UCSD-AML1 (cell line): ENCODE measurements at regions not wholly inside any gene's neighbourhood (a gene's known extent, or its start where the extent isn't known, plus 50 kb on each side); places are given as distances from the start of the nearest gene placed in this dataset.
"Not testable (repeated sequence)": the region's sequence is repeated elsewhere in the genome, so short reads cannot be mapped to it uniquely, and the experiment has no call there.

Experiments used
- DNase-seq: peaks from one replicate; lab custom pipeline; 2025; ENCODE audit not compliant: unreplicated experiment; lab: John Stamatoyannopoulos, UW

DNA sequence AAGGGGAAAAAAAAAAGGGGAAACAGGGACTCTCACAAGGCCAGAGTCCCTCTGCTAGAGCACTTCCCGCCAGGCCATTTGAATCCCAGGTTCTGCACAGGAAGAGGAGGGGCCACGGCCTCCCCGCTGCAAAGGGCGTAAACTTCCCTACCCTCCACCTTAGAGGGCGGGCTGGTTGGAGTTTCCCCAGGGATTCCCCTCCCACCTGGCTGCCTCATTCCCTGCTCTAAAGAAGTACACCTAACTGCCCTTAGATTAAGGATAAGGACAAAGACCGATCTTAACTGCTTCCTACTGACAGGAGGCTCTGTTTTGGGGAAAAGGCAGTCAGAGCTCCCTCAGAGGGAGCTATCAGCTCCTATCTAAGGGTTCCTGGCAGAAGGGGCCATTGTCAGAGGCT is 102.0 kb upstream of the ARMC3 start:
- no peak for DNase-seq

DNA sequence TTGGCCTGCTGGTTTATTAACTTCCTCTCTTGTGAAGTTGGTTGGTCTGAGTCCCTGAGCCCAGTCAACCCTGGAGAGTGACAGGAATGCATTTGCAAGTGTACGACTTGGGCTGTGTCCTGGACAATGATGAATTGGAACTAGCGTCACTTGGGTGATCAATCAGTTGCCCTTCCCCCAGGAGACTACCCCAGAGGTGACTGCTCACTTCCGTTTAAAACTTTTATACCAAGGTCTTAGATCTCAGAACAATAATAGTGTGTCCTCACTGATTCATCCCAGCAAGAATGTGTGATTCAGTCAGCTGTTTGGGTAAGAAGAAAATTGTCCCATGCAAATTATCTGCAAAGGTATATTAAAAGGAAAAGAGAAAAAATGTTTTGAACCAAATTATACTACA is 102.9 kb upstream of the ARMC3 start:
- no peak for DNase-seq

DNA sequence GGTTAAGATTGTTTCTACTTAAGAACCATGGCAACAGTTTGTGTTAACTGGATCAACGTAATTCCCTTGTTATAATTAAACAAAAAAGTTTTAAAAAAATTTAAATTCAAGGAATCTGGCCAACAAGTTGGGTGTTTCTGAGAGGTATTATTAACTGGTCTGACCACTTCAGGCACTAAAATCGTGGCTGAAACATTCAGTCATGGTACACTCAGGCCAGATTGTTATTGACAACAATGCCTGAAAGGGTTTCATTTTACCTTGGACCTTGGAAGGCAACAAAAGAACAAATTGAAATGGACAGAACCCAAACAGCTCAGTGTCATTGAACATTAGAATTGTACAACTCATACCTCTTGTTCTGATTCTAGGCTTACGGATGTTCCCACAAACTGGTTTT is 103.3 kb upstream of the ARMC3 start:
- DNase-seq, result no peak

DNA sequence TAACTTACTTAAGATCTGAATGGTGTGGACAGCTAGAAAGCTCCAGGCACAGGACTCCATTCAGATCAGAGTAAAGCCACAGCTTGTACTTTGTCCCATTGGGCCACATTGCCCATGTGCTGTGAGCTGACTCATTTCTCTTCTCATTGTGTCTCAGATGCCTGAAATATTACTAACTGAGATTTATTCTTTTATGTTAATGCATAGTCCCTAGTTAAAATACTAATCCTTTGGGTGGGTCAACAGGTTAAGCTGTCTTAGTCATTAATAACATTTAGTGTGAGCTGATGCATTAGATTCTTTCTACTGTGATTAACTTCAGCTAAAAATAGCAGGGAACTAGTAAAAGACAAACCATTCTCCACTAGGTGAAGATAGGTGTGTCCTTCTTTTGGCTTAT is 104.7 kb upstream of the ARMC3 start:
- no peak for DNase-seq

DNA sequence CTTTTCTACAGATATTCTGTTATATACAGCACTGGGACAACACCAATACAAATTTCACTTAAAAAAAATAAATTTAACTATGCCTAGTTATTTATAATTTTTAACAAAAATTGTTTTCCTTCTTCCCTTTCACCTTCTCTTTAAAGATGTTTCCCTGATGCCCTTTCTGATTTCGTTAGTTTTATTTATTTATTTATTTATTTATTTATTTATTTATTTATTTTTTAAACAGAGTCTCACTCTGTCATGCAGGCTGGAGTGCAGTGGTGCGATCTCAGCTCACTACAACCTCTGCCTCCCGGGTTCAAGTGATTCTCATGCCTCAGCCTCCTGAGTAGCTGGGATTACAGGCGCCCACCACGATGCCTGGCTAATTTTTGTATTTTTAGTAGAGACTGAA is 105.9 kb upstream of the ARMC3 start:
- DNase-seq, result not testable (repeated sequence)

DNA sequence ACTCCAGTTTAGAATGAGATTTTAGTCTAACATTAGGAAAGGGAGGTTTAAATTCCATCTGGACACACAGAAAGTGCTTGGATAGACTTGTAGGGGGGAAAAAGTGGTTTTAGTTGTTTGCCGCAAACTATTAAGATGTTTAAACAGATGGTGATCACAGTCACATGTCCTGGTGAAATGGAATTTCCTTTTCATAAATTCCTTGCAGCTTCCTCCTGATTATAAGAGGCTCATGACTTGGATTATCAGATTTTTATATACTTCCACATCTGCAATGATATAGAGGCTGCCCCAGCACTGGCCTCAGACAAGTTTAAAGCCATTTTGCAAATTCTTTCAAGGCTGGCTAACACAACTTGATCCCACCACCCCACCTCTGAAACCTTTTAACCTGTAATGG is 106.4 kb upstream of the ARMC3 start:
- no peak for DNase-seq

DNA sequence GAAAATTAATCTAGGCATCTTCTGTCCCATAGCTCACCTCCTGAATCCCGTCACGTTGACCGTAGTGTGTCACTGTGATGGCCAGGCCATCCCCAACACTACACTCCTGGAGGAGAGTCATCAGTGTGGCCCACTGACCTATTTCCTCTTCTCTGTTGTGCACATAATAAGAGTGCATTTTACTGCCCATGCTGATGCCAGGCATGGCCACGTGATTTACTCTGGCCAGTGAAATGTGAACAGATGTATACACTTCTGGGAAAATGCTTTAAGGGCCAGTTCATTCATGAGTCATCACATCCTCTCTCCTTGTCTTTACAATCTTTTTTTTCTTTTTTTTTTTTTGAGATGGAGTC is 101.9 kb upstream of the PIP4K2A start:
- no peak for DNase-seq

DNA sequence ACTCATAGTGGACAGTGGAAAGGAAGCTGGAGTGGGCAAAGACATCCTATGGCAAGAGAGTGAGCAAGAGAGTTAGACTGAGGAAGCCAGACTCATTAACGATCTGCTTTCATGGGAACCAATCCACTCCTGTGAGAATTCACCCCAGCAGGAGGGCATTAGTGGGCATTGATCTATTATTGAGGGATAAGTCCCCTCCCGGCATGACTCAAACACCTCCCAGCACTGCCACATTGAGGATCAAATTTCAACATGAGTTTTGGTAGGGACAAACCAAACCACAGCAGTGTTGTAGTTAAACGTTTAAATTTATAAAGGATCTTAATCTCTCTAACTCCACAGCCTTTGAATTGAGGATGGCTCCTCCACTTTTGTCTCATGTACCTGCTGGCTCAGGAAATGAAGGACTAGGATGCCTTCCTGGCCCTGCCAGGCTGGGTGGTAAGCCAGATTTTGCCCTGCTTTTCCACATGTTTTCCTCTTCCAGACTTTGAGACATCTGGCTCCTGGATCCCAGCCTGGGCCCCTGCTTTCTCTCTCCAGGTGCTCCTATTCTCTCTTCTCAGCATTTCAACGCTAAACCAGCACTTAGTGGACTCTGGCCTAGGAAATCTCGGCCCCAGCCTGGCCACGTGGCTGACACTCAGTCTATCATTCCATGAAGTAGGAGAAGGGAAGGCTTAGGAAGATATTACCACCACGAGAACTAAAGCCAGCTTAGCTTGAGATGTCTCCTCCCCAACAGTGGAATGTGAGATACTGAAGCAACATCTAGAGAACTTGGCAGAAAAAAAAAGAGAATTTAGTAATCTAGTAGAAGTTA is 96.5 kb upstream of the PIP4K2A start:
- no peak for DNase-seq

DNA sequence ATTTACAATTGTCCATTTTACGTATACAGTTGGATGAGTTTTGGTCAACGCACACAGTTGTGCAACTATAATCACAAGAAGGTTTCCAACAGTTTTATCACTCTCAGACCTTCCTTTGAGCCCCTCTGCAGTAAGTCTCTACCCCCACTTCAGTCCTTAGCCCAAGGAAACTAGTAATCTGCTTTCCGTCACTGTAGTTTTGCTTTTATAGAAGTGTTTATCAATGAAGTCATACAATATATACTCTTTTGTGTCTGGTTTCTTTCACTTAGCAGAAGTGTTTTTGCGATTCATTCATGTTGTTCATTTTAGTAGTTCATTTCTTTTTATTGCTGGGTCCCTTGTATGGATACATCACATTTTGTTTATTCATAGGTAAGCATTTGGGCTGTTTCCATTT is 92.9 kb upstream of the PIP4K2A start:
- no peak for DNase-seq

DNA sequence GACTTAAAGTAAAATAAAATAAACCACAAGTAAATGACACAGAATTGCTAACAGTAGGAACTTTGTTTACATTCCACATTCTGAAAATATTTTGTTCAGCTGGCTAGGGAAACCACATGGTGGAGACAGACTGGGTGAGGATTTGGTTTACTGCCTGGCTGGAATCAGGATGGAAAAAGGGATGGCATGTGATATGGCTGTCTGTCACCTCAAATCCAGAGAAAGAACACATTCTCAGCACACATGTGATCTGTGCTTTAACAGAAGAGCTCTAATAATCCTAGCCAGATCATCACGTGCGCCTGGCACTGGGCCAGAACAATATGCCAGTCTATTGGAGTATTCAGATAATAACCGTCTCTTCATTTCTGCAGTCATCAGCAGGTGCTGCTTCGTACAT is 90.9 kb upstream of the PIP4K2A start:
- no peak for DNase-seq

DNA sequence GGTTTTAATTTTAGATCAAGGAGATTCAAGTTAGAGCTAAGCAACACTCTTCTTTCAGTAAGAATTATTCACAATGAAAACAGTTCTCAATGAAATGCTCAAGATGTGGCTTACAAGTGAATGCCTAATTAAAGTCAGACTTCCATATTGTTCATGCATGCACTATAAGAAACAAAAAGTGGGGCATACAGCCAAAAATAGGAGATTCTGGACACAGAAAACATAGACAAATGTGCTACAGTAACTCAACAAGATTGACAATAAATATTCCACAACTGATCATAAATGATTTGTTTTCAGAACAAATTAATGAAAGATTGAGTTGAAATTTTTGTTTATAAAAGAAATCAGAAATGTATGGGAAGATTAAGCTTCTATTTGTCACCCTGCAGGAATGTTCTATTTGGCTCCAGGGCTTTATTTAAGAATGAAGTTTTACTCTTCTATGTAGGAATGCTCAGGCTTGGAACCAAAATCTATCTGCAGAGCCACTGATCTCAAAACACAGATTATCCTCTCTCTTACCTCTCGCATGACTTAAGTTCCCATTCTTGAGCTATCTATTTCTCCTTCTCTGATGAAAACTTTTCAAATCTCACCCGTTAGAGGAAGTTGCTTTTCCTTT is 89.0 kb upstream of the PIP4K2A start:
- DNase-seq, result no peak

DNA sequence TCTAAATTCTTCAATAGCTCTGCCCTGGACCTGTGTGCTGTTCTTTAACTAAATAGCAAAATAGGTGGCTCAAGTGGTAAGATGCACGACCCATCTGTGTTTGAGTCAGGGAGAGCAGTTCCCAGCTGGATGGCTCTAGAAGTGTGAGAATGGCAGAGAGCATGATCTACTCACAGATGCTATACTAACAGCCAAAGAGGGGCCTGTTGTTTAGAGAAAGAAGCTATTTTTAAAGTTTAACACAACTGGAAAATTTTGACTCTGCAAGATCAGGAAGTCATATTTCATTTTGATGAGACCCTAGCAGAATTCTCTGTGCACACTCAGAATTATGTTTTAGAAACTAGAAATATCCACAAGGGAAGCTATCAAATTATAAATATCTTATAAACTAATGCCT is 87.4 kb upstream of the PIP4K2A start:
- DNase-seq, result no peak

DNA sequence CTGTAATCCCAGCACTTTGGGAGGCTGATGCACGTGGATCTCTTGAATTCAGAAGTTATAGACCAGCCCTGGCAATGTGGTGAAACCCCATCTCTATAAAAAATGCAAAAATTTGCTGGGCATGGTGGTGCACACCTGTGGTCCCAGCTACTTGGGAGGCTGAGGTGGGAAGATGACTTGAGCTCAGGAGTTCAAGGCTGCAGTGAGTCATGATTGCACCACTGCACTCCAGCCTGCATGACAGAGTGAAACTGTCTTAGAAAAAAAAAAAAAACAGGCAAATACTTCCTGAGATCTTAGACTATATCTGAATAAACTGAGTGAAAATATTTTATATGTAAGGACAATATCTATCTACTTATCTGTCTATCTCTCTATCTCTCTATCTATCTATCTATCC is 83.4 kb upstream of the PIP4K2A start:
- not testable (repeated sequence) for DNase-seq

DNA sequence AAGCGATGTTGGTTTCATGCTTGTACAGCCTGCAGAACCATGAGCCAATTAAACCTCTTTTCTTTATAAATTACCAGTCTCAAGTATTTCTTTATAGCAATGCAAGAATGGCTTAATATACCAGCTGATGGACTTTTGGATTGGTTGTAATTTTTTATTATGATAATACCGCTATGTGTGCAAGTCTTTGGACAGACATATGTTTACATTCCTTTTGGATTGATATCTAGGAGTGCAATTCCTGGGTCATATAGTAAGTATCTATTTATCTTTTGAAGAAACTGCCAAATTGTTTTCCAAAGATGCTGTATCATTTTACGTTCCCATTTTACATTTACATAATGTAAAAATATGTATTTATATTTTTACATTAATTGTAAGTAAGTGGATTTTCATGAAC is 81.2 kb upstream of the PIP4K2A start:
- DNase-seq, result no peak

DNA sequence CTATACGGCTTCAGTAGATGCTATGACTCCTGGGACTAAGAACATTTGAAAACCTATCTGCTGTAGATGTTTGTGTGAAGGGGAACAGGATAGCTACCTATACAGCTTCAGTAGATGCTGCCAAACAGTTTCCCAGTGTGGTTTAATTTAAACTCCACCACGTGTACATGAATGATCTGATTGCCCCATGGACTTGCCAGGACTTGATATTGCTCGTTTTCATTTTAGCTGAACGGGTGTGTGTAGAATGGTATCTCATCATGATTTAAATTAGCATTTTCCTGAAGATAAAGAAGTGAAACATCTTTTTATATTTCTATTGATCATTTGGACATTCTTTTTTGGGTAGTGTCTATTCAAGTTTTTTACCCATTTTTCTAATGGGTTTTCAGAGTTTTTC is 77.8 kb upstream of the PIP4K2A start:
- no peak for DNase-seq

DNA sequence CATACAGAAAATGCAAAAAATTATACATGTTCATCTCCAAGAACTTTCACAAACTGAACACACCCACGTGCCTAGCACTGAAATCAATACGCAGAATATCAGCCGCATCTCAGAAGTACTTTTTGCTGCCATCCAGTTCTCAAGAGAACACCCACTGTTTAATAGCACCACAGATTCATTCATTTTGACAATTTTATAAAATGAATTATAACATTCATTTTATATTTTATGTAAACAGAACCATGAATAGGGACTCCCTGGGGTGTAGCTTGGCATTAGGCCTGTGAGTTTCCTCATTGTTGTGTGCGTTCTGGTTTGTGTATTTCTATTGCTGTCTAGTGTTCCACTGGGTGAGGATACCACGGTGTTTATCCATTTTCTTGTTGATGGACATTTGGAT is 77.3 kb upstream of the PIP4K2A start:
- DNase-seq, result no peak

DNA sequence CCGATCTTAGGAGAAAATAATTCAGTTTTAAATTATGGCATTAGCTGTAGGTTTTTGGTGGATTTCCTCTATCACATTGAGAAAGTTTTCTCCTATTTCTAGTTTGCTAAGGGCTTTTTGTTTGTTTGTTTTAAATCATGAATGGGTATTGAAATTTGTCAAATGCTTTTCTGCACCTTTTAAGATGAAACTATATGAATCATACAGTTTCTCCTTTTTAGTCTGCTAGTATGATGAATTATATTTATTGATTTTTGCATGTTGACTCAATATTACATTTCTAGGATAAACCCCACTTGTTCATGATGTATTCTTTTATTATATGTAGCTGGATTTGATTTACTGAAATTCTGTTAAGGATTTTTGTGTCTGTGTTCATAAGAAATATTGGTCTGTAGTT is 70.3 kb upstream of the PIP4K2A start:
- no peak for DNase-seq

DNA sequence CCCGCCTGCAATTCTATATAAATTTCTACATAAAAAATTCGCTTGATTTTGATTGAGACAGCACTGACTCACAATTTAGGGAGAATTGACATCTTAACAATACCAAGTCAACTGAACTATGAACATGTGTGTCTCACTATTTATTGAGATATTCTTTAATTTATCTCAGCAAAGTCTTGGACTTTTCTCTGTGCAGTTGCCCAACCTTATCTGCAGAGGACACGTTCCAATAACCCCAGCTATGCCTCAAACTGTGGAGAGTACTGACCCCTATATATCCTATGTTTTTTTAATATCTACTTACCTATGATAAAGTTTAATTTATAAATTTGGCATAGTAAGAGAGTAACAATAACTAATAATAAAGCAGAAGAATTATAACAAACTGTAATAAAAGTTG is 69.4 kb upstream of the PIP4K2A start:
- no peak for DNase-seq

DNA sequence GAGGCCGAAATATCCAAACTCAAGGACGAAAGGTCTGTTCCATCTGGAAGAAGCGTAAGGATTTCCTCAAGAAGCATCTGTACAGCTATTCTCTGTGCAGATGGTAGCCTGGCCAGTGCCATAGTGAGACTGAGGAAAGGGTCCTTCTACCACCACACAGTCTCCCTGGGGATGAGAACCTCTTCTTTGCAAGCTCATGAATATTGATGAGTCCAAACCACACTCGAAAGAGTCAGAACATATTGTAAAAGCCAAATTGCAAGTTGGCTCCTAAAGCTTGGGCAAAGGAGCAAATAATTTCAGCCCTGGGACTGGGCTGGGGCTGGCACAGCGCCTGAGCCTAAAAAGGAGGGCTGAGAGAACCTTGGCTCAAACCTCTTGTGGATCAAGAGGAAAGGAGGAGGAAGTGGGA is 66.1 kb upstream of the PIP4K2A start:
- DNase-seq, result no peak

DNA sequence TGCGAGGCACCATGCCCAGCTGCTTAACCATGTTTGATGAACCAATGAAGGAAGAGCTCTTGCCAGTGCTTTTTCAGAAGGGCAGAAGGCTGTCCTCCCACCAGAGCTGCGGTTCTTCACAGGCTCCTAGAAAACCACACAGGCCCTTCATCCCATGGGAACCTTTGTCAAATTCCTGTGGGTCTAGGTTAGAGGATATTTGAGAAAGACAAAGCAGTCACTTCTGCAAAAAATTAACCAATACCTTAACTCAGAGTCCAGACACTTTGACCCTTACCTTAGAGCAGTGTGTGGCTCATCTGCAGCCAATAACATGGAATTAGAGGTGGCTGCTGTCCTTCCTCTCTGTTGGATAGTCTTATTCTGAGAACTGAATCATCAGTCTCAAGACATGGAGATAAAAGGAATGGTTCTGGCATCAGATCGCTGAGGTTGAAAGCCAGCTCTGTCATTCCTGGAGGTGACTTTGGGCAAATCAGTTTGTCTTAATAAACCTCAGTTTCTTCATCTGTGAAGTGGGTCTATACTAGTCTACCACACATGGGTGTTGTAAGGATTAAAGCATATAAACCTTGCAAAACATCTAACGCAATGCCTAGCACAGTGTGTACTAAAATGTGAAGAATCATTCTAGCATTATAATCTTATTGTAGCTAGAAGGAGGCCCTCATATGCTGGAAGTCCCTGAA is 65.1 kb upstream of the PIP4K2A start:
- DNase-seq, result no peak

DNA sequence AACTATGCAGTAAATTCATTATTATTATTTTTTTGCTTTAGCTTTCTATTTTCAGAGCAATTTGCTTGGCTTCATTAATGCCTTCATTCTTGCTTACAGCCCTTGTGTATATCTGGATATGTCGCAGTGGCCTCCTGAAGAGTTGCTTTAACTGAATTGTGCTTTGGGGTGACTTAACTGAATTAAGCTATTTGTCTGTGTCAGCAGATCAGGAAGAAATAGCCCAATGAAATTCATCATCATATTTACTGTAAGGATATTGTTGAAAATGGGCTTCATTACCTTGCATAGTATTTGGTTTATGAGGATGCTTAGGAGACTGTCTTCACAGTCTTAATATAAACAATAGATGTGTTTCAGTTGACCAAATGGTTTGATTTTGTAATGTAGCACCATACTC is 59.7 kb upstream of the PIP4K2A start:
- DNase-seq, result no peak

DNA sequence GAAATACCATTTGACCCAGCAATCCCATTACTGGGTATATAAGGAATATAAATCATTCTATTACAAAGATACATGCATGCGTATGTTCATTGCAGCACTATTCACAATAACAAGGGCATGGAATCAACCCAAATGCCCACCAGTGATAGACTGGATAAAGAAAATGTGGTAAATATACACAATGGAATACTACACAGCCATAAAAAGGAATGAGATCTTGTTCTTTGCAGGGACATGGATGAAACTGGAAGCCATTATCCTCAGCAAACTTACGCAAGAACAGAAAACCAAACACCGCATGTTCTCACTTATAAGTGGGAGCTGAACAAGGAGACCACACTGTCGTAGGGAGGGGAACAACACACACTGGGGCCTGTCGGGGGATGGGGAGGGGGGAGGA is 57.3 kb upstream of the PIP4K2A start:
- not testable (repeated sequence) for DNase-seq
